OCI-LY7 (cell line): ENCODE measurements at regions not wholly inside any gene's neighbourhood (a gene's known extent, or its start where the extent isn't known, plus 50 kb on each side); places are given as distances from the start of the nearest gene placed in this dataset.

Experiments used
- BruUV-seq: library from RNA; stranded (reverse); fragments of 400-500 nt; replicated peaks from 2 replicates; lab custom pipeline; 2021; lab: Mats Ljungman, UMichigan
- CTCF ChIA-PET: fragments of 300-600 bp; sonication (Branson Sonifier 250); formaldehyde crosslinking; loops from one replicate; lab custom pipeline; 2022; ENCODE audit warnings: antibody characterized with exemption; ENCODE audit not compliant: unreplicated experiment; lab: Charles Lee
- POLR2A ChIA-PET: fragments of 300-600 bp; sonication (Branson Sonifier 250); formaldehyde crosslinking; loops from one replicate; lab custom pipeline; 2022; ENCODE audit warnings: antibody characterized with exemption; lab: Charles Lee
- DNase-seq: peaks from one replicate; pipeline ENCODE4 v3.0.0-alpha.2; 2015; ENCODE audit warnings: low spot score
- H2AFZ ChIP-seq: fragments of 200-600 bp; sonication (generic), shearing (Covaris generic); 2 replicates; pipeline ENCODE4 v1.6.1; 2014; ENCODE audit warnings: mild to moderate bottlenecking, antibody characterized with exemption, low read length, moderate library complexity
- H3K27ac ChIP-seq: fragments of 200-600 bp; sonication (generic); 2 replicates; pipeline ENCODE4 v1.5.1; 2014; ENCODE audit warnings: mixed run types, low read depth, mild to moderate bottlenecking, moderate library complexity, low read length, inconsistent platforms; ENCODE audit not compliant: poor library complexity, severe bottlenecking
- H3K36me3 ChIP-seq: fragments of 200-600 bp; sonication (generic); 2 replicates; pipeline ENCODE4 v1.6.1; 2014; ENCODE audit warnings: mild to moderate bottlenecking, antibody characterized with exemption, low read length, moderate library complexity, mixed read lengths; ENCODE audit not compliant: insufficient read depth
- H3K4me1 ChIP-seq: fragments of 200-600 bp; sonication (generic); 2 replicates; pipeline ENCODE4 v1.5.1; 2014; ENCODE audit warnings: mild to moderate bottlenecking, low read length; ENCODE audit not compliant: insufficient read depth, poor library complexity, severe bottlenecking
- H3K4me2 ChIP-seq: fragments of 200-600 bp; sonication (generic); 2 replicates; pipeline ENCODE4 v1.6.1; 2014; ENCODE audit warnings: mild to moderate bottlenecking, low read length
- H3K4me3 ChIP-seq: fragments of 200-600 bp; sonication (generic); 2 replicates; pipeline ENCODE4 v1.5.1; 2014; ENCODE audit warnings: mild to moderate bottlenecking, low read depth, low read length; ENCODE audit not compliant: poor library complexity, severe bottlenecking
- H3K79me2 ChIP-seq: fragments of 200-600 bp; sonication (generic); 2 replicates; pipeline ENCODE4 v1.6.1; 2016; ENCODE audit warnings: low read depth, mild to moderate bottlenecking, low read length, moderate library complexity, mixed read lengths; ENCODE audit not compliant: insufficient read depth
- H3K9me2 ChIP-seq: fragments of 200-600 bp; sonication (generic); 2 replicates; pipeline ENCODE4 v1.6.1; 2016; ENCODE audit warnings: mild to moderate bottlenecking, low read length, mixed read lengths; ENCODE audit not compliant: insufficient read depth
- H3K9me3 ChIP-seq: fragments of 200-600 bp; sonication (generic); 2 replicates; pipeline ENCODE4 v1.6.1; 2014; ENCODE audit warnings: mild to moderate bottlenecking, mixed run types, low read length, mixed read lengths
- H4K20me1 ChIP-seq: fragments of 200-600 bp; sonication (generic); 2 replicates; pipeline ENCODE4 v1.6.1; 2014; ENCODE audit warnings: mild to moderate bottlenecking, antibody characterized with exemption, low read length, moderate library complexity, mixed read lengths; ENCODE audit not compliant: insufficient read depth
- CTCF ChIP-seq: fragments of 200-600 bp; sonication (generic); conservative IDR thresholded peaks from 2 replicates; pipeline ENCODE4 v1.5.1; 2014; ENCODE audit warnings: mild to moderate bottlenecking, antibody characterized with exemption, low read length, moderate library complexity, mixed read lengths
- EZH2phosphoT487 ChIP-seq: fragments of 200-600 bp; sonication (generic); IDR thresholded peaks from 2 replicates; pipeline ENCODE4 v1.6.1; 2018; ENCODE audit warnings: low read depth, borderline replicate concordance, mild to moderate bottlenecking, mixed run types, antibody characterized with exemption, low read length, moderate library complexity, mixed read lengths
- intact Hi-C: fragments of 100-400 bp; cut with micrococcal nuclease; formaldehyde crosslinking; loops from one replicate; pipeline ENCODE4 v1.10.0; 2022; ENCODE audit not compliant: unreplicated experiment

GRCh38 chr2:48249631-48250473 is 64.6 kb upstream of the FOXN2 start:
- no peak for DNase-seq
- Histone ChIP-seq H3K4me1 (no peaks in the 10 kb centered on the region), H3K79me2 (no peaks in the 10 kb centered on the region), H2AFZ (no peak overlapping the region), H3K9me3 (no peaks in the 10 kb centered on the region), H3K27ac (no peak overlapping the region), H3K36me3 (no peaks in the 10 kb centered on the region), H4K20me1 (no peaks in the 10 kb centered on the region), H3K9me2 (no peaks in the 10 kb centered on the region), H3K4me3 (no peak overlapping the region), H3K4me2 (no peak overlapping the region)
- ChIA-PET POLR2A (interaction anchor here (0.7 kb wide), 1 partner anchor 19 kb away, joined by 4 read pairs; no protein-coding TSS in a partner anchor), CTCF (no interaction called here)
- intact Hi-C loops, result no loop called here
- no peak for TF ChIP-seq EZH2phosphoT487
- no peak for TF ChIP-seq CTCF
- BruUV-seq, result no TSS peak

- no peaks in the 10 kb centered on the region for H3K9me2 ChIP-seq
- H2AFZ ChIP-seq, result no peak overlapping the region
- no peaks in the 10 kb centered on the region for H4K20me1 ChIP-seq
- intact Hi-C loops, result no loop called here
- H3K4me2 ChIP-seq, result no peak overlapping the region
- no peaks in the 10 kb centered on the region for H3K36me3 ChIP-seq
- no peak for DNase-seq
- no peak overlapping the region for H3K27ac ChIP-seq
- TF ChIP-seq CTCF (no peak), EZH2phosphoT487 (no peak)
- POLR2A ChIA-PET, result interaction anchor here (0.7 to 1.3 kb wide), 2 partner anchors 18 to 63 kb away, joined by 4 read pairs; no protein-coding TSS in a partner anchor
- H3K79me2 ChIP-seq, result no peaks in the 10 kb centered on the region
- CTCF ChIA-PET, result no interaction called here
- H3K9me3 ChIP-seq, result no peaks in the 10 kb centered on the region
- no TSS peak for BruUV-seq
- H3K4me1 ChIP-seq, result no peaks in the 10 kb centered on the region
- H3K4me3 ChIP-seq, result no peak overlapping the region
Measured at GRCh38 chr2:48250474-48250844, 64.0 kb upstream of the FOXN2 start.

GRCh38 chr2:48250943-48251342 is 63.5 kb upstream of the FOXN2 start:
- no peak overlapping the region for H3K27ac ChIP-seq
- H3K36me3 ChIP-seq, result no peaks in the 10 kb centered on the region
- no peak overlapping the region for H2AFZ ChIP-seq
- H3K79me2 ChIP-seq, result no peaks in the 10 kb centered on the region
- ChIA-PET POLR2A (interaction anchor here (1.3 kb wide), 1 partner anchor 62 kb away, joined by 4 read pairs; no protein-coding TSS in a partner anchor), CTCF (no interaction called here)
- no peaks in the 10 kb centered on the region for H3K9me3 ChIP-seq
- intact Hi-C loops, result no loop called here
- no peaks in the 10 kb centered on the region for H3K4me1 ChIP-seq
- H3K9me2 ChIP-seq, result no peaks in the 10 kb centered on the region
- no peak overlapping the region for H3K4me2 ChIP-seq
- no peak for DNase-seq
- BruUV-seq, result no TSS peak
- no peak overlapping the region for H3K4me3 ChIP-seq
- no peak for TF ChIP-seq CTCF
- no peak for TF ChIP-seq EZH2phosphoT487
- H4K20me1 ChIP-seq, result no peaks in the 10 kb centered on the region
